ENCODE measurements at regions not wholly inside any gene's neighbourhood (a gene's known extent, or its start where the extent isn't known, plus 50 kb on each side); places are given as distances from the start of the nearest gene placed in this dataset.
A peak's percentile ranks its signal among the peaks of the same experiment; 100 is the strongest.

- no peak for DNase-seq (ENCODE audit: low read depth, low spot score)
- H3K27ac ChIP-seq, result no peak overlapping the region
Observed at GRCh38 chr6:157768863-157769551, 54.0 kb upstream of the SNX9 start.

GRCh38 chr6:157769776-157770426 lies 53.1 kb upstream of the SNX9 start:
- peak overlapping the region; percentile 69 for H3K27ac ChIP-seq
- no peak for DNase-seq (ENCODE audit: low read depth, low spot score)

DNA sequence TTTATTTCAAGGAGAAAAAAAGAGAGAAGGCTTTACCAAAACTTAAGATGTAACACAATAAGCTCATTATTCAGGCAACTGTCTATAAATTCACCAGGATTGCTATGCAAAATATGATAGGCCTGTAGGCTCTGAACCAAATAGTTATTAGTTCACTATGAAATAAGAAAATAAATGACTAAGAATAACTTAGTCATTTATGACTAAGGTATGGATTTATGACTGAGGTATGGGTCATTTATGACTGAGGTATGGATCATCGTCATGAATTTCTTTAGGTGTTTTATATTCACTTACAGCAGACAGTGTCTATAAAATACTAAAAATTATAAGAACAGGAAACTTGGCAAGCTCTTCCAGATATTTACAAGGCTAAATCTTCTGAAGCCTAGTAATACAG lies 52.1 kb upstream of the SNX9 start:
- peak; percentile 69 for DNase-seq (ENCODE audit: low read depth, low spot score)
- peak overlapping the region; percentile 69 for H3K27ac ChIP-seq

- no peak for DNase-seq (ENCODE audit: low read depth, low spot score)
- H3K27ac ChIP-seq, result no peak overlapping the region
Observed at GRCh38 chr6:157772820-157773219, 50.2 kb upstream of the SNX9 start.

All from epithelial cell of prostate (primary cell).